GM12892 (cell line): ENCODE measurements at regions not wholly inside any gene's neighbourhood (a gene's known extent, or its start where the extent isn't known, plus 50 kb on each side); places are given as distances from the start of the nearest gene placed in this dataset.

Experiments used
- POLR2A ChIP-seq: IDR thresholded peaks from 2 replicates; pipeline ENCODE4 v1.6.1; 2011; ENCODE audit warnings: low read depth, low read length, control low read depth
- TAF1 ChIP-seq: IDR thresholded peaks from 2 replicates; pipeline ENCODE4 v1.6.1; 2011; ENCODE audit warnings: low read depth, mild to moderate bottlenecking, control low read depth, low read length, borderline replicate concordance

DNA sequence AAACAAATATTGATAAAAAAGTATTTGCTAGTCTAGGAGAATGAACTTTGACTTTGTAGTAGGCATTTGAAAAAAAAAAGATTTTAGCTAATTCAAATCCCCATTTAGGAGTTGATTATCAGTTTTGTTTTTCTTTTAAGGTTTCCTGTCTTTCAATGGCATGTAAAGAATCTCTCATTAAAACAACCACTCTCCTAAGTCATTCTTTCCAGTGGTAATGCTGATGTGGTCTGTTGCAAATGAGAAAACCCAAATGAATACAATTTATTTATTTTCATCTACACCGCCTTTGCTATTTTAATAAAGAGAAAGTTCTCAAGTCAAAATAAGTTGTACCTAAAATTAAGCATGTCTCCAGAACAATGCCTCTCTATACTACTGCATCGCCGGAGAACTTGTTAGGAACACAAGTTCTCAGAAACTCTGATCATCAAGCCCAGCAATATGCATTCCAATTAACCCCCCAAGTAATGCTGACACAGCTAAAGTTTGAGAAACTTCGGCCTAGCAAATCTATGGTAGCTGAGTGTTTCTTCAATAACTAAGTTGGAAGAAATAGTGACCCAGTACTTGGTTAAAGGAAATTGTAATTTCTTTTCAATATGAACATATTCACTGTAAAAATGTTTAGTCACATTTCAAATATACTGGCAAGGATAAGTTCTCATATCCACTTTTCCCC is 255.1 kb downstream of the PTPRC start:
- no peak for TF ChIP-seq POLR2A
- no peak for TF ChIP-seq TAF1
